SK-N-SH (cell line): ENCODE measurements at regions not wholly inside any gene's neighbourhood (a gene's known extent, or its start where the extent isn't known, plus 50 kb on each side); places are given as distances from the start of the nearest gene placed in this dataset.

Source experiments
- CTCF ChIA-PET: fragments of 300-600, 350-600 bp; formaldehyde crosslinking; extraction: SDS; loops from one replicate; lab custom pipeline; 2021; lab: Yijun Ruan, JAX
- POLR2A ChIA-PET: fragments of 350-600 bp; sonication (Branson Sonifier 250); formaldehyde crosslinking; extraction: SDS; loops from one replicate; lab custom pipeline; 2020; ENCODE audit warnings: antibody characterized with exemption, inconsistent platforms; lab: Yijun Ruan, JAX
- DNase-seq: peaks from one replicate; pipeline ENCODE4 v3.0.0; 2012
- H2AFZ ChIP-seq: fragments of 200-600 bp; sonication (generic); 2 replicates; pipeline ENCODE4 v1.8.1; 2016; ENCODE audit warnings: antibody characterized with exemption, mild to moderate bottlenecking, low read depth
- H3F3A ChIP-seq: fragments of 200-600 bp; sonication (generic); replicated peaks from 2 replicates; pipeline ENCODE3; 2016; ENCODE audit warnings: antibody characterized with exemption, mild to moderate bottlenecking; ENCODE audit not compliant: insufficient read depth
- H3K27ac ChIP-seq, 2 experiments: fragments of 200-500 bp in 1 of 2; fragments of 200-600 bp in 1 of 2; sonication (Bioruptor generic) in 1 of 2; sonication (generic), shearing (Covaris generic) in 1 of 2; 2 replicates each; pipeline versions ENCODE4 v1.5.1 to v1.6.1; 2014 to 2016; ENCODE audit warnings: low read depth in 2 of 2, inconsistent platforms in 1 of 2, low read length in 1 of 2, mild to moderate bottlenecking in 1 of 2, mixed read lengths in 1 of 2
- H3K27me3 ChIP-seq: fragments of 200-600 bp; sonication (generic), shearing (Covaris generic); 2 replicates; pipeline ENCODE4 v1.6.1; 2016; ENCODE audit warnings: mixed run types; ENCODE audit not compliant: insufficient read depth
- H3K36me3 ChIP-seq, 2 experiments: fragments of 200-500 bp in 1 of 2; fragments of 200-600 bp in 1 of 2; sonication (Bioruptor generic) in 1 of 2; sonication (generic) in 1 of 2; replicated peaks in 1 of 2; 2 replicates each; pipeline versions ENCODE3 to v1.5.1; 2014 to 2016; ENCODE audit warnings: low read length in 1 of 2, mild to moderate bottlenecking in 1 of 2; ENCODE audit not compliant: insufficient read depth in 2 of 2, control insufficient read depth in 1 of 2
- H3K4me1 ChIP-seq, 2 experiments: fragments of 200-500 bp in 1 of 2; fragments of 200-600 bp in 1 of 2; sonication (Bioruptor generic) in 1 of 2; sonication (generic), shearing (Covaris generic) in 1 of 2; 2 replicates each; pipeline versions ENCODE4 v1.5.1 to v1.6.1; 2014 to 2016; ENCODE audit warnings: low read depth in 1 of 2, low read length in 1 of 2, mixed run types in 1 of 2; ENCODE audit not compliant: insufficient read depth in 2 of 2, control insufficient read depth in 1 of 2
- H3K4me2 ChIP-seq: fragments of 200-600 bp; sonication (generic), shearing (Covaris generic); 2 replicates; pipeline ENCODE4 v1.6.1; 2017; ENCODE audit warnings: mixed run types
- H3K4me3 ChIP-seq, 2 experiments: fragments of 200-500 bp in 1 of 2; fragments of 200-600 bp in 1 of 2; sonication (Bioruptor generic) in 1 of 2; sonication (generic), shearing (Covaris generic) in 1 of 2; 2 replicates each; pipeline versions ENCODE4 v1.5.1 to v1.8.1; 2014 to 2016; ENCODE audit warnings: low read depth in 2 of 2, inconsistent platforms in 1 of 2, low read length in 1 of 2, mild to moderate bottlenecking in 1 of 2, mixed read lengths in 1 of 2, moderate library complexity in 1 of 2
- H3K79me2 ChIP-seq: fragments of 200-600 bp; sonication (generic); 2 replicates; pipeline ENCODE4 v1.8.1; 2017; ENCODE audit warnings: mild to moderate bottlenecking; ENCODE audit not compliant: insufficient read depth
- H3K9ac ChIP-seq: fragments of 200-600 bp; sonication (generic); 2 replicates; pipeline ENCODE4 v1.6.1; 2017; ENCODE audit warnings: mixed run types
- H3K9me2 ChIP-seq: fragments of 200-600 bp; sonication (generic); 2 replicates; pipeline ENCODE4 v1.6.1; 2017; ENCODE audit warnings: mixed run types
- H3K9me3 ChIP-seq: fragments of 200-600 bp; sonication (generic); 2 replicates; pipeline ENCODE4 v1.6.1; 2017; ENCODE audit warnings: mixed run types, mild to moderate bottlenecking, moderate library complexity
- H4K20me1 ChIP-seq: fragments of 200-600 bp; sonication (generic); 2 replicates; pipeline ENCODE4 v1.6.1; 2017; ENCODE audit warnings: mild to moderate bottlenecking, mixed run types; ENCODE audit not compliant: insufficient read depth
- CHD2 ChIP-seq: fragments of 150-350 bp; IDR thresholded peaks from 2 replicates; pipeline ENCODE4 v1.6.1; 2018; ENCODE audit warnings: low read length; ENCODE audit not compliant: partially characterized antibody
- EP300 ChIP-seq, 2 experiments: IDR thresholded peaks; 2 replicates each; pipeline versions ENCODE4 v1.4.0 to v1.6.1; 2012; ENCODE audit warnings: borderline replicate concordance in 1 of 2, low read depth in 1 of 2, low read length in 1 of 2
- EZH2phosphoT487 ChIP-seq: fragments of 200-600 bp; sonication (generic); IDR thresholded peaks from 2 replicates; pipeline ENCODE4 v1.6.1; 2017; ENCODE audit warnings: low read depth, mixed run types, mild to moderate bottlenecking, antibody characterized with exemption, moderate library complexity, borderline replicate concordance
- GABPA ChIP-seq: IDR thresholded peaks from 2 replicates; pipeline ENCODE4 v1.4.0; 2012; ENCODE audit warnings: low read depth, mild to moderate bottlenecking
- MEF2A ChIP-seq: IDR thresholded peaks from 2 replicates; pipeline ENCODE4 v1.4.0; 2012; ENCODE audit warnings: low read depth, borderline replicate concordance
- MXI1 ChIP-seq: IDR thresholded peaks from 2 replicates; pipeline ENCODE4 v1.6.1; 2012; ENCODE audit warnings: mild to moderate bottlenecking, low read depth, low read length, improper control_type of control experiment
- NFIC ChIP-seq: IDR thresholded peaks from 2 replicates; pipeline ENCODE4 v1.4.0; 2012; ENCODE audit warnings: borderline replicate concordance
- NRF1 ChIP-seq: IDR thresholded peaks from 2 replicates; pipeline ENCODE4 v1.6.1; 2012; ENCODE audit warnings: low read depth, mild to moderate bottlenecking, low read length
- RAD21 ChIP-seq: IDR thresholded peaks from 2 replicates; pipeline ENCODE4 v1.6.1; 2012; ENCODE audit warnings: mild to moderate bottlenecking, low read length
- RCOR1 ChIP-seq: fragments of 150-350 bp; IDR thresholded peaks from 2 replicates; pipeline ENCODE4 v1.6.1; 2017; ENCODE audit warnings: antibody characterized with exemption, low read length
- RXRA ChIP-seq: IDR thresholded peaks from 2 replicates; pipeline ENCODE4 v1.4.0; 2012; ENCODE audit warnings: low read depth, mild to moderate bottlenecking, borderline replicate concordance
- SMC3 ChIP-seq: IDR thresholded peaks from 2 replicates; pipeline ENCODE4 v1.6.1; 2012; ENCODE audit warnings: low read depth, low read length, improper control_type of control experiment
- TEAD4 ChIP-seq: IDR thresholded peaks from 2 replicates; pipeline ENCODE4 v1.4.0; 2012; ENCODE audit warnings: mild to moderate bottlenecking, borderline replicate concordance; ENCODE audit not compliant: insufficient read depth
- ZBTB33 ChIP-seq: IDR thresholded peaks from 2 replicates; pipeline ENCODE4 v1.4.0; 2012; ENCODE audit warnings: low read depth, borderline replicate concordance
- WGBS: methylation state at CpG from one replicate; pipeline ENCODE4 v1.1.6; 2017; ENCODE audit warnings: low lambda C conversion rate; 5-methylcytosine and 5-hydroxymethylcytosine counted together

- Histone ChIP-seq H3K27ac (no peak overlapping the region), H3K9me3 (no peaks in the 10 kb centered on the region), H3F3A (no peaks in the 10 kb centered on the region), H2AFZ (no peak overlapping the region), H3K9ac (no peak overlapping the region), H3K4me3 (no peak overlapping the region), H3K36me3 (no peaks in the 10 kb centered on the region), H4K20me1 (no peaks in the 10 kb centered on the region), H3K27me3 (no peaks in the 10 kb centered on the region), H3K9me2 (no peaks in the 10 kb centered on the region), H3K4me2 (no peak overlapping the region), H3K4me1 (peaks cover 0 to 4% of the 10 kb centered on the region in 2 experiments; a peak in 1 of 4 replicates), H3K79me2 (no peaks in the 10 kb centered on the region)
- DNase-seq = no peak
- ChIA-PET POLR2A (no interaction called here), CTCF (interaction anchor here (1.1 to 3.0 kb wide), 3 partner anchors 10 to 73 kb away, joined by 3 to 14 read pairs (median 3); no protein-coding TSS in a partner anchor)
- WGBS = 90% methylated on average over 6 of the region's 6 CpGs
- no peak for TF ChIP-seq ZBTB33
- no peak for TF ChIP-seq EZH2phosphoT487
- TF ChIP-seq EP300 (IDR thresholded peaks at IDR 0.05; ENCODE audit: borderline replicate concordance in 1 of 2, low read depth in 1 of 2, low read length in 1 of 2) = no peak
- TF ChIP-seq RXRA = no peak
- no peak for TF ChIP-seq MXI1
- no peak for TF ChIP-seq TEAD4
Measured at GRCh38 chr17:59512844-59513385, 52.5 kb upstream of the DHX40 start.

- WGBS = 68% methylated on average over 8 of the region's 8 CpGs
- H3K4me2 ChIP-seq = no peak overlapping the region
- H3K9me3 ChIP-seq = no peaks in the 10 kb centered on the region
- H3K36me3 ChIP-seq = no peaks in the 10 kb centered on the region
- no peak overlapping the region for H2AFZ ChIP-seq
- peak overlapping the region in 1 of 2 experiments; percentile 54; a peak in 2 of 4 replicates for H3K27ac ChIP-seq
- no peaks in the 10 kb centered on the region for H3F3A ChIP-seq
- ChIA-PET POLR2A (no interaction called here), CTCF (interaction anchor here (0.6 to 3.0 kb wide), 6 partner anchors 8 to 295 kb away, joined by 3 to 14 read pairs (median 3); no protein-coding TSS in a partner anchor)
- H4K20me1 ChIP-seq = no peaks in the 10 kb centered on the region
- peaks cover 0 to 4% of the 10 kb centered on the region in 2 experiments; a peak in 1 of 4 replicates for H3K4me1 ChIP-seq
- DNase-seq = peak; percentile 68
- H3K79me2 ChIP-seq = no peaks in the 10 kb centered on the region
- H3K27me3 ChIP-seq = no peaks in the 10 kb centered on the region
- H3K4me3 ChIP-seq = no peak overlapping the region
- no peaks in the 10 kb centered on the region for H3K9me2 ChIP-seq
- TF ChIP-seq ZBTB33 (no peak), NFIC (peak; percentile 31; the same call in 1 of the 2 replicates), GABPA (no peak), RCOR1 (no peak), MEF2A (no peak), MXI1 (0 out of 2 replicates have a peak, but pooled peaks have one; percentile 24), SMC3 (no peak), NRF1 (no peak), EP300 (IDR thresholded peaks at IDR 0.05; ENCODE audit: borderline replicate concordance in 1 of 2, low read depth in 1 of 2, low read length in 1 of 2) (no peak), CHD2 (peak; percentile 29), RAD21 (no peak)
- H3K9ac ChIP-seq = no peak overlapping the region
Measured at GRCh38 chr17:59513934-59514841, 51.2 kb upstream of the DHX40 start.
